SK-N-MC (cell line): ENCODE measurements at regions not wholly inside any gene's neighbourhood (a gene's known extent, or its start where the extent isn't known, plus 50 kb on each side); places are given as distances from the start of the nearest gene placed in this dataset.
"Not testable (repeated sequence)": the region's sequence is repeated elsewhere in the genome, so short reads cannot be mapped to it uniquely, and the experiment has no call there.

Experiments
- DNase-seq: peaks from one replicate; pipeline ENCODE4 v3.0.0-alpha.2; 2011; ENCODE audit warnings: low read depth, low spot score
- H3K27ac ChIP-seq: fragments of 200-600 bp; sonication (generic); 2 replicates; pipeline ENCODE4 v1.5.1; 2016; ENCODE audit warnings: mixed run types
- H3K36me3 ChIP-seq: fragments of 200-600 bp; sonication (generic); 2 replicates; pipeline ENCODE4 v1.6.1; 2017; ENCODE audit warnings: antibody characterized with exemption, low read length, mixed read lengths; ENCODE audit not compliant: insufficient read depth
- H3K4me3 ChIP-seq: fragments of 200-600 bp; sonication (generic); 2 replicates; pipeline ENCODE4 v1.5.1; 2016
- H3K9ac ChIP-seq: fragments of 200-600 bp; sonication (generic); 2 replicates; pipeline ENCODE4 v1.8.0; 2017; ENCODE audit warnings: mixed run types, mixed read lengths; ENCODE audit not compliant: insufficient read length
- H3K9me3 ChIP-seq: fragments of 200-600 bp; sonication (generic); 2 replicates; pipeline ENCODE4 v1.6.1; 2017; ENCODE audit warnings: low read depth, mild to moderate bottlenecking, antibody characterized with exemption, low read length, moderate library complexity, mixed read lengths
- EZH2 ChIP-seq: fragments of 200-600 bp; sonication (generic); IDR thresholded peaks from one replicate; pipeline ENCODE4 v1.6.1; 2017; ENCODE audit warnings: antibody characterized with exemption
- FOXP2 ChIP-seq: optimal IDR thresholded peaks from 2 replicates; pipeline ENCODE3; 2011; ENCODE audit warnings: mild to moderate bottlenecking, moderate library complexity; ENCODE audit not compliant: insufficient read depth; ENCODE audit errors: extremely low read length, control extremely low read depth
- POLR2AphosphoS5 ChIP-seq: IDR thresholded peaks from 2 replicates; pipeline ENCODE4 v1.6.1; 2012; ENCODE audit warnings: mild to moderate bottlenecking, low read depth, low read length, borderline replicate concordance

DNA sequence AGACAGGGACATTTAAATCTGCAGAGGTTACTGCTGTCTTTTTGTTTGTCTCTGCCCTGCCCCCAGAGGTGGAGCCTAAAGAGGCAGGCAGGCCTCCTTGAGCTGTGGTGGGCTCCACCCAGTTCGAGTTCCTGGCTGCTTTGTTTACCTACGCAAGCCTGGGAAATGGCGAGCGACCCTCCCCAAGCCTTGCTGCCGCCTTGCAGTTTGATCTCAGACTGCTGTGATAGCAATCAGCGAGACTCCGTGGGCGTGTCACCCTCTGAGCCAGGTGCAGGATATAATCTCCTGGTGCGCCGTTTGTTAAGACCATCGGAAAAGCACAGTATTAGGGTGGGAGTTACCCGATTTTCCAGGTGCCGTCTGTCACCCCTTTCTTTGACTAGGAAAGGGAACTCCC is 93.3 kb downstream of the ANKRD30BL start:
- H3K36me3 ChIP-seq, H3K4me3 ChIP-seq, H3K9ac ChIP-seq, H3K9me3 ChIP-seq, H3K27ac ChIP-seq, DNase-seq: not testable (repeated sequence)

GRCh38 chr2:132065391-132065790 is 96.4 kb downstream of the ANKRD30BL start:
- not testable (repeated sequence) for DNase-seq, H3K36me3 ChIP-seq, H3K9me3 ChIP-seq, H3K27ac ChIP-seq, H3K4me3 ChIP-seq, H3K9ac ChIP-seq

GRCh38 chr2:132039609-132040236 is 122.0 kb downstream of the ANKRD30BL start:
- not testable (repeated sequence) for H3K4me3 ChIP-seq, H3K9ac ChIP-seq, H3K27ac ChIP-seq, H3K9me3 ChIP-seq, H3K36me3 ChIP-seq, DNase-seq

DNA sequence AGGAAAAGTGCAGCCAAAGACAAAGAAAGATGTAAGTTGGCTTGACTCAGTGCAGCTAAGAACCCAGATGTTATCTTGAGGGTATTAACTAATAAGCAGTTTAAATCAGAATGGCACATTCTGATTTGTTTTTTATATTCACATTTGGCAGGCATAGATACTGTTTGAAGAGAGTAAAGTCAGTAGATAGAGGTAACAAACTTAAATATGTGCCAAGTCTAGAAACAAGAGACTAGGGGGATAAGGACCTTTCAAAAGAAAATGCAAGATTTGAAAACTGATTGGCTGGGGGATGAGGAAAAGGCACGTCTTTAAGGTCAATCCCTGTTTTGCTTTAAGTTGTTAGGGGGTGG is 122.9 kb downstream of the ANKRD30BL start:
- not testable (repeated sequence) for H3K9me3 ChIP-seq, DNase-seq, H3K36me3 ChIP-seq, H3K9ac ChIP-seq, H3K27ac ChIP-seq
- peak overlapping the region; percentile 92 for H3K4me3 ChIP-seq

GRCh38 chr2:132038179-132038882 is 123.4 kb downstream of the ANKRD30BL start:
- Histone ChIP-seq H3K9me3 (no peaks in the 10 kb centered on the region), H3K27ac (no peak overlapping the region), H3K9ac (peak overlapping the region; percentile 83), H3K36me3 (no peaks in the 10 kb centered on the region), H3K4me3 (peak overlapping the region; percentile 92)
- no peak for DNase-seq
- TF ChIP-seq EZH2 (no peak), FOXP2 (no peak), POLR2AphosphoS5 (no peak)

DNA sequence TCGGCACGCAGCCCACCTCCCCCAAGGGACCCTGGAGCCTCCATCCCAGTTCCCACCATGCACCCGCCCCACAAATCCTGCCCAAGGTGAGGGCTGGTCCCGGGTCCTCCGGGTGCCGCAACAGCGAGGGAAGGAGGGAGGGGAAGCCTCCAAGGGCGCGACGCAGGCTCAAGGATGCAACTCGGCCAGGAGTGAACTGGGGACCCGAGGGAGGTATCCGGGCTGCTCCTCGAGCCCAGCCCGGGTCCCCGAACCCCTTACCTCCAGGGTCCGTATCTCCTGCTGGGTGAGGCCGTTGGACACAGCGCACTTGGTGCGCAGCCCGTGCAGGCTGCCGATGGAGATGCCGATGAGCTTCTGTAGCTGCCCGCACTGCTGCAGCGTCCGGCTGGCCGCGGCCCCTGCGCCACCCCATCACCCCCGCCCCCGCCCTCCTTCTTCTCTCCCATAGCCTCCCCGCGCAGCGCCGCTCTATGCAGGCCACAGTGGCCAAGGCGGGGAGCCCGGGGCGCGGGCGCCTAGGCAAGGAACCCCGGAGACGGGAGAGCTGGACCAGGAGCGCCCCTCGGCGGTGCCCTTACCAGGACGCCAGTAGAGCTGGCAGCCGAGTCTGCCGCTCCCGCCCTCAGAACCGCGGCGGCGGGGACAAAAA is 124.1 kb downstream of the ANKRD30BL start:
- no peak overlapping the region for H3K27ac ChIP-seq
- no peaks in the 10 kb centered on the region for H3K9me3 ChIP-seq
- peak overlapping the region; percentile 83 for H3K9ac ChIP-seq
- no peak for DNase-seq
- no peaks in the 10 kb centered on the region for H3K36me3 ChIP-seq
- H3K4me3 ChIP-seq = peak overlapping the region; percentile 92
- TF ChIP-seq POLR2AphosphoS5 = no peak
- no peak for TF ChIP-seq FOXP2
- TF ChIP-seq EZH2 = no peak

DNA sequence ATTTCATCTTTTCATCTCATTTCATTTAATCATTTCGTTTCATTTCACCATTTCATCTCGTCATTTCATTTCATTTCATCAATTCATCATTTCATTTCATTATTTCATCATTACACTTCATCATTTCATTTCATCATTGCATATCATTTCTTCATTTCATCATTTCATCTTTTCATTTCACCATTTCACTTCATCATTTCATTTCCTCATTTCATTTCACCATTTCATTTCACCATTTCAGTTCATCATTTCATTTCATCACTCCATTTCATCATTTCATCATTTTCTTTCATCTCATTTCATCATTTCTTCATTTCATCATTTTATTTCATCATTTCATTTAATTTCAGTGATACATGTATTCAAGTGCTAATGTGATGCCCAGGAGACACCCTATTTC is 127.1 kb downstream of the ANKRD30BL start:
- no peak for TF ChIP-seq FOXP2
- no peak for TF ChIP-seq EZH2
- no peak for TF ChIP-seq POLR2AphosphoS5
- no peak for DNase-seq
- H3K9me3 ChIP-seq = no peaks in the 10 kb centered on the region
- H3K9ac ChIP-seq = no peak overlapping the region
- H3K27ac ChIP-seq = no peak overlapping the region
- H3K36me3 ChIP-seq = no peaks in the 10 kb centered on the region
- no peak overlapping the region for H3K4me3 ChIP-seq

- H3K27ac ChIP-seq = no peak overlapping the region
- no peak for DNase-seq
- no peak overlapping the region for H3K9ac ChIP-seq
- no peak for TF ChIP-seq POLR2AphosphoS5
- TF ChIP-seq FOXP2 = no peak
- no peak for TF ChIP-seq EZH2
- H3K36me3 ChIP-seq = no peaks in the 10 kb centered on the region
- no peak overlapping the region for H3K4me3 ChIP-seq
- no peaks in the 10 kb centered on the region for H3K9me3 ChIP-seq
Observed at GRCh38 chr2:132033949-132034348, 127.8 kb downstream of the ANKRD30BL start.

GRCh38 chr2:132033365-132033764 is 128.4 kb downstream of the ANKRD30BL start:
- Histone ChIP-seq H3K9me3 (no peaks in the 10 kb centered on the region), H3K9ac (no peak overlapping the region), H3K27ac (no peak overlapping the region), H3K4me3 (no peak overlapping the region), H3K36me3 (no peaks in the 10 kb centered on the region)
- TF ChIP-seq POLR2AphosphoS5 = no peak
- no peak for TF ChIP-seq FOXP2
- no peak for TF ChIP-seq EZH2
- DNase-seq = no peak

- H3K36me3 ChIP-seq, DNase-seq, H3K27ac ChIP-seq, H3K9me3 ChIP-seq, H3K9ac ChIP-seq, H3K4me3 ChIP-seq: not testable (repeated sequence)
Observed at GRCh38 chr2:132012046-132012445, 149.7 kb downstream of the ANKRD30BL start.
